SK-N-SH (cell line): ENCODE measurements at regions not wholly inside any gene's neighbourhood (a gene's known extent, or its start where the extent isn't known, plus 50 kb on each side); places are given as distances from the start of the nearest gene placed in this dataset.

Experiments
- CTCF ChIA-PET: fragments of 300-600, 350-600 bp; formaldehyde crosslinking; extraction: SDS; loops from one replicate; lab custom pipeline; 2021; lab: Yijun Ruan, JAX
- POLR2A ChIA-PET: fragments of 350-600 bp; sonication (Branson Sonifier 250); formaldehyde crosslinking; extraction: SDS; loops from one replicate; lab custom pipeline; 2020; ENCODE audit warnings: antibody characterized with exemption, inconsistent platforms; lab: Yijun Ruan, JAX
- DNase-seq: peaks from one replicate; pipeline ENCODE4 v3.0.0; 2012
- H2AFZ ChIP-seq: fragments of 200-600 bp; sonication (generic); 2 replicates; pipeline ENCODE4 v1.8.1; 2016; ENCODE audit warnings: antibody characterized with exemption, mild to moderate bottlenecking, low read depth
- H3F3A ChIP-seq: fragments of 200-600 bp; sonication (generic); replicated peaks from 2 replicates; pipeline ENCODE3; 2016; ENCODE audit warnings: antibody characterized with exemption, mild to moderate bottlenecking; ENCODE audit not compliant: insufficient read depth
- H3K27ac ChIP-seq, 2 experiments: fragments of 200-500 bp in 1 of 2; fragments of 200-600 bp in 1 of 2; sonication (Bioruptor generic) in 1 of 2; sonication (generic), shearing (Covaris generic) in 1 of 2; 2 replicates each; pipeline versions ENCODE4 v1.5.1 to v1.6.1; 2014 to 2016; ENCODE audit warnings: low read depth in 2 of 2, inconsistent platforms in 1 of 2, low read length in 1 of 2, mild to moderate bottlenecking in 1 of 2, mixed read lengths in 1 of 2
- H3K27me3 ChIP-seq: fragments of 200-600 bp; sonication (generic), shearing (Covaris generic); 2 replicates; pipeline ENCODE4 v1.6.1; 2016; ENCODE audit warnings: mixed run types; ENCODE audit not compliant: insufficient read depth
- H3K36me3 ChIP-seq, 2 experiments: fragments of 200-500 bp in 1 of 2; fragments of 200-600 bp in 1 of 2; sonication (Bioruptor generic) in 1 of 2; sonication (generic) in 1 of 2; replicated peaks in 1 of 2; 2 replicates each; pipeline versions ENCODE3 to v1.5.1; 2014 to 2016; ENCODE audit warnings: low read length in 1 of 2, mild to moderate bottlenecking in 1 of 2; ENCODE audit not compliant: insufficient read depth in 2 of 2, control insufficient read depth in 1 of 2
- H3K4me1 ChIP-seq, 2 experiments: fragments of 200-500 bp in 1 of 2; fragments of 200-600 bp in 1 of 2; sonication (Bioruptor generic) in 1 of 2; sonication (generic), shearing (Covaris generic) in 1 of 2; 2 replicates each; pipeline versions ENCODE4 v1.5.1 to v1.6.1; 2014 to 2016; ENCODE audit warnings: low read depth in 1 of 2, low read length in 1 of 2, mixed run types in 1 of 2; ENCODE audit not compliant: insufficient read depth in 2 of 2, control insufficient read depth in 1 of 2
- H3K4me2 ChIP-seq: fragments of 200-600 bp; sonication (generic), shearing (Covaris generic); 2 replicates; pipeline ENCODE4 v1.6.1; 2017; ENCODE audit warnings: mixed run types
- H3K4me3 ChIP-seq, 2 experiments: fragments of 200-500 bp in 1 of 2; fragments of 200-600 bp in 1 of 2; sonication (Bioruptor generic) in 1 of 2; sonication (generic), shearing (Covaris generic) in 1 of 2; 2 replicates each; pipeline versions ENCODE4 v1.5.1 to v1.8.1; 2014 to 2016; ENCODE audit warnings: low read depth in 2 of 2, inconsistent platforms in 1 of 2, low read length in 1 of 2, mild to moderate bottlenecking in 1 of 2, mixed read lengths in 1 of 2, moderate library complexity in 1 of 2
- H3K79me2 ChIP-seq: fragments of 200-600 bp; sonication (generic); 2 replicates; pipeline ENCODE4 v1.8.1; 2017; ENCODE audit warnings: mild to moderate bottlenecking; ENCODE audit not compliant: insufficient read depth
- H3K9ac ChIP-seq: fragments of 200-600 bp; sonication (generic); 2 replicates; pipeline ENCODE4 v1.6.1; 2017; ENCODE audit warnings: mixed run types
- H3K9me2 ChIP-seq: fragments of 200-600 bp; sonication (generic); 2 replicates; pipeline ENCODE4 v1.6.1; 2017; ENCODE audit warnings: mixed run types
- H3K9me3 ChIP-seq: fragments of 200-600 bp; sonication (generic); 2 replicates; pipeline ENCODE4 v1.6.1; 2017; ENCODE audit warnings: mixed run types, mild to moderate bottlenecking, moderate library complexity
- H4K20me1 ChIP-seq: fragments of 200-600 bp; sonication (generic); 2 replicates; pipeline ENCODE4 v1.6.1; 2017; ENCODE audit warnings: mild to moderate bottlenecking, mixed run types; ENCODE audit not compliant: insufficient read depth
- CHD2 ChIP-seq: fragments of 150-350 bp; IDR thresholded peaks from 2 replicates; pipeline ENCODE4 v1.6.1; 2018; ENCODE audit warnings: low read length; ENCODE audit not compliant: partially characterized antibody
- CTCF ChIP-seq: fragments of 200-600 bp; sonication (generic); IDR thresholded peaks from 2 replicates; pipeline ENCODE4 v1.6.1; 2017; ENCODE audit warnings: antibody characterized with exemption, mild to moderate bottlenecking, moderate library complexity
- ELF1 ChIP-seq: IDR thresholded peaks from 2 replicates; pipeline ENCODE4 v1.4.0; 2012
- EP300 ChIP-seq, 2 experiments: IDR thresholded peaks; 2 replicates each; pipeline versions ENCODE4 v1.4.0 to v1.6.1; 2012; ENCODE audit warnings: borderline replicate concordance in 1 of 2, low read depth in 1 of 2, low read length in 1 of 2
- FOSL2 ChIP-seq: IDR thresholded peaks from 2 replicates; pipeline ENCODE4 v1.4.0; 2012; ENCODE audit warnings: low read depth, mild to moderate bottlenecking, moderate library complexity, borderline replicate concordance
- FOXJ3 ChIP-seq: sonication (generic); formaldehyde crosslinking; IDR thresholded peaks from 2 replicates; pipeline ENCODE4 v1.5.1; 2020; ENCODE audit warnings: mild to moderate bottlenecking, missing genetic modification reagents
- FOXM1 ChIP-seq: IDR thresholded peaks from 2 replicates; pipeline ENCODE4 v1.4.0; 2012; ENCODE audit warnings: low read depth, mild to moderate bottlenecking
- GABPA ChIP-seq: IDR thresholded peaks from 2 replicates; pipeline ENCODE4 v1.4.0; 2012; ENCODE audit warnings: low read depth, mild to moderate bottlenecking
- JUND ChIP-seq: IDR thresholded peaks from 2 replicates; pipeline ENCODE4 v1.4.0; 2012
- NFIC ChIP-seq: IDR thresholded peaks from 2 replicates; pipeline ENCODE4 v1.4.0; 2012; ENCODE audit warnings: borderline replicate concordance
- NRF1 ChIP-seq: IDR thresholded peaks from 2 replicates; pipeline ENCODE4 v1.6.1; 2012; ENCODE audit warnings: low read depth, mild to moderate bottlenecking, low read length
- POLR2AphosphoS5 ChIP-seq: IDR thresholded peaks from 2 replicates; pipeline ENCODE4 v1.6.1; 2012; ENCODE audit warnings: low read depth, low read length
- RAD21 ChIP-seq: IDR thresholded peaks from 2 replicates; pipeline ENCODE4 v1.6.1; 2012; ENCODE audit warnings: mild to moderate bottlenecking, low read length
- RCOR1 ChIP-seq: fragments of 150-350 bp; IDR thresholded peaks from 2 replicates; pipeline ENCODE4 v1.6.1; 2017; ENCODE audit warnings: antibody characterized with exemption, low read length
- SIN3A ChIP-seq: IDR thresholded peaks from 2 replicates; pipeline ENCODE4 v1.6.1; 2012; ENCODE audit warnings: low read depth, mild to moderate bottlenecking, low read length, moderate library complexity, borderline replicate concordance
- SMC3 ChIP-seq: IDR thresholded peaks from 2 replicates; pipeline ENCODE4 v1.6.1; 2012; ENCODE audit warnings: low read depth, low read length, improper control_type of control experiment
- TCF12 ChIP-seq: IDR thresholded peaks from 2 replicates; pipeline ENCODE4 v1.4.0; 2012
- WGBS: methylation state at CpG from one replicate; pipeline ENCODE4 v1.1.6; 2017; ENCODE audit warnings: low lambda C conversion rate; 5-methylcytosine and 5-hydroxymethylcytosine counted together
- TF ChIP-seq, protein P1 (sequence below): fragments of 150-350 bp; IDR thresholded peaks from 2 replicates; pipeline ENCODE4 v1.6.1; 2017; ENCODE audit warnings: antibody characterized with exemption, low read length, low read depth, borderline replicate concordance

DNA sequence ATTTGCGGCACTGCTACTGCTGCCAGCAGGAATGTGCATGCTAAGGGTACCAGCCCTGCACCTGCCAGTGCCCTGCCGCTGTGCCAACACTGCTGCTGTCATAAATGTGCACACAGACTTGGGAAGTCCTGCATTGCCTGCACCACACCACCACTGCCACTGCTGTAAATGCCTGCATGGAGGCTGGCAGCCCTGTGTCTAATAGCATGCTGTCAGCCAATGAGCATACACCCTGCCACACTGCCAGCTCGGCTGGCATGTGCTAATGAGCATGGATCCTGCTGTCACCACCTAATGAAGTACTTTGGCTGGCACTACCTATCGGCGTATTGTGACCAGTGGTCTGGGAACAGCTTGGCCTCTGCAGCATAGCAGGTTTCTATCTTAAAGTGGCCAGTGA, 981.8 kb upstream of the GBE1 start:
- no peak overlapping the region for H3K9ac ChIP-seq
- no peaks in the 10 kb centered on the region for H3K36me3 ChIP-seq
- no peak overlapping the region for H3K27ac ChIP-seq
- H4K20me1 ChIP-seq: no peaks in the 10 kb centered on the region
- no peak overlapping the region for H3K4me2 ChIP-seq
- H3K9me3 ChIP-seq: no peaks in the 10 kb centered on the region; the same call in 1 of the 2 replicates
- no peaks in the 10 kb centered on the region for H3K79me2 ChIP-seq
- H3K4me1 ChIP-seq: no peaks in the 10 kb centered on the region
- no peaks in the 10 kb centered on the region for H3F3A ChIP-seq
- H2AFZ ChIP-seq: no peak overlapping the region
- WGBS: 1% methylated on average over 3 of the region's 5 CpGs
- no peak overlapping the region for H3K4me3 ChIP-seq
- POLR2A ChIA-PET: no interaction called here
- no peaks in the 10 kb centered on the region for H3K27me3 ChIP-seq
- CTCF ChIA-PET: no interaction called here
- H3K9me2 ChIP-seq: no peaks in the 10 kb centered on the region
- no peak for DNase-seq
- no peak for TF ChIP-seq RAD21

- H3K36me3 ChIP-seq: no peaks in the 10 kb centered on the region
- no peaks in the 10 kb centered on the region for H3K79me2 ChIP-seq
- TF ChIP-seq GABPA: no peak
- TF ChIP-seq SIN3A: no peak
- no peak for TF ChIP-seq NFIC
- no peak for TF ChIP-seq FOXM1
- no peak for TF ChIP-seq CTCF
- no peak for TF ChIP-seq RCOR1
- no peak for TF ChIP-seq JUND
- TF ChIP-seq, protein P1, sequence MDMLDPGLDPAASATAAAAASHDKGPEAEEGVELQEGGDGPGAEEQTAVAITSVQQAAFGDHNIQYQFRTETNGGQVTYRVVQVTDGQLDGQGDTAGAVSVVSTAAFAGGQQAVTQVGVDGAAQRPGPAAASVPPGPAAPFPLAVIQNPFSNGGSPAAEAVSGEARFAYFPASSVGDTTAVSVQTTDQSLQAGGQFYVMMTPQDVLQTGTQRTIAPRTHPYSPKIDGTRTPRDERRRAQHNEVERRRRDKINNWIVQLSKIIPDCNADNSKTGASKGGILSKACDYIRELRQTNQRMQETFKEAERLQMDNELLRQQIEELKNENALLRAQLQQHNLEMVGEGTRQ: no peak
- TF ChIP-seq POLR2AphosphoS5: no peak
- TF ChIP-seq, all 33 proteins: peak for 0
- Histone ChIP-seq H3F3A (no peaks in the 10 kb centered on the region), H3K4me3 (no peak overlapping the region), H3K9me2 (no peaks in the 10 kb centered on the region), H2AFZ (no peak overlapping the region), H4K20me1 (no peaks in the 10 kb centered on the region), H3K4me2 (no peak overlapping the region), H3K4me1 (no peaks in the 10 kb centered on the region), H3K9me3 (no peaks in the 10 kb centered on the region; the same call in 1 of the 2 replicates), H3K27me3 (no peaks in the 10 kb centered on the region), H3K9ac (no peak overlapping the region), H3K27ac (no peak overlapping the region)
- WGBS: 7% methylated on average over 2 of the region's 2 CpGs
- DNase-seq: no peak
- POLR2A ChIA-PET: no interaction called here
- CTCF ChIA-PET: no interaction called here
Observed at GRCh38 chr3:82741346-82741745, 979.9 kb upstream of the GBE1 start.

GRCh38 chr3:82739390-82739789, 977.9 kb upstream of the GBE1 start:
- Histone ChIP-seq H3K27me3 (no peaks in the 10 kb centered on the region), H3K9me3 (no peaks in the 10 kb centered on the region; the same call in 1 of the 2 replicates), H2AFZ (no peak overlapping the region), H3K27ac (no peak overlapping the region), H3K36me3 (no peaks in the 10 kb centered on the region), H3K9ac (no peak overlapping the region), H4K20me1 (no peaks in the 10 kb centered on the region), H3K4me2 (no peak overlapping the region), H3K79me2 (no peaks in the 10 kb centered on the region), H3K4me3 (no peak overlapping the region), H3F3A (no peaks in the 10 kb centered on the region), H3K4me1 (no peaks in the 10 kb centered on the region), H3K9me2 (no peaks in the 10 kb centered on the region)
- DNase-seq: no peak
- TF ChIP-seq, protein P1: no peak
- TF ChIP-seq FOSL2 (no peak), GABPA (no peak), SMC3 (no peak), CHD2 (no peak), CTCF (no peak), EP300 (IDR thresholded peaks at IDR 0.05; ENCODE audit: borderline replicate concordance in 1 of 2, low read depth in 1 of 2, low read length in 1 of 2) (no peak), NRF1 (no peak), ELF1 (no peak), TCF12 (no peak), FOXJ3 (CRISPR knock-in tag) (no peak)
- ChIA-PET POLR2A (no interaction called here), CTCF (no interaction called here)
- WGBS: 0% methylated on average over 1 of the region's 1 CpG
